ENCODE measurements at regions not wholly inside any gene's neighbourhood (a gene's known extent, or its start where the extent isn't known, plus 50 kb on each side); places are given as distances from the start of the nearest gene placed in this dataset.

DNA sequence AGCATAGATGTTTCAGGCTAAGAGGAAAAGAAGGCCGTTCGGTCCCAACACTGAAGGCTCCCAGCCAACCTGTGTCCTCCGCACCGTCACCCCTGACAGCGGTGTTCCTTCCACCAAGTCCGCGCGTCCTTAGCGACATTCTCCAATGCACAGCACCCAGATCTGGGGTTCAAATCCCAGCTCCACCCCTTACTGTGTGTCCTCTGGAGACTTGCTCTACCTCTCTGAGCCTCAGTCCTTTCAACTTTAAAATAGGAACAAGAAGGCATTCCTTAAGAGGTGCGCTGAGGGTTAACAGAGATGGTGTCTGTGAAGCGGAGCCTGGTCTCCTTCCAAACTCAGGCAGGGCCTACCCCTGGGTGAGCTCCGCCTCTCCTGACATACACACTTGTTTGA, 224.0 kb downstream of the MN1 start:
- intact Hi-C loops (cut with micrococcal nuclease): no loop called here
- Mint-ChIP-seq H3K27me3 (ENCODE audit: insufficient read depth) (peaks cover 3% of the 10 kb centered on the region), H3K4me1 (ENCODE audit: low read depth) (no peaks in the 10 kb centered on the region), H3K4me3 (no peak overlapping the region), H3K9me3 (no peaks in the 10 kb centered on the region), H3K27ac (no peak overlapping the region), H3K36me3 (ENCODE audit: low read depth) (no peaks in the 10 kb centered on the region)
- no peak for DNase-seq (ENCODE audit: low spot score)

DNA sequence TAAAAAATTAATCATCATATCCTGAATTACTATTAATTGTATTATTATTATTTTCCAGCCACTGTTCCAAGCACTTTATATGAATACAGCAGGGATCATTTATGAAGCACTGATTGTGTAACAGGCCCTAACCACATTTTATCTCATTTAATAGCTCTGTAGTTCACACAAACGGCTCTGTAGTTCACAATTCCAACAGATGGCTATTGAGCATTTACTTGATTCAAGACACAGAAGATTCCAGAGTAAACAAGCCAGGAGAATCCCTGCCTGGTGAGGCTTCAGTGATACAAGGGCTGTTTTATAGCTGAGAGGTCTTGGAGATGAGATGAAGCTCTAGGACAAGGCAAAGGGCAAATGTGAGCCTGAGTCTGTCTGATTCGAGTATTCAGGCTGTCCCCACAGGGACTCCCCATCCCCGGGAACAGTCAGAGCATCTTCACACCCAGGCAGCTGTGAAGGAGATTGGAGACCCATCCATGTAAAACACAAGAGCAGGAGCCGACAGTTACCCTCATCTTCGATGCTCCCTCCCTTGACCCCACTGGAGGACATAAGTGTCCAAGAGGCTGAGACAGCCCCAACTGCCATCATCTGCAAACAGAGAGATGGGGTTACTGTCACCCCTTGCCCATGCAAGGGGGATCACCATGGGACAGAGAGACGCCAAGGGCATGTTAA, 222.5 kb downstream of the MN1 start:
- Mint-ChIP-seq H3K27ac (no peak overlapping the region), H3K4me1 (ENCODE audit: low read depth) (no peaks in the 10 kb centered on the region), H3K9me3 (no peaks in the 10 kb centered on the region), H3K36me3 (ENCODE audit: low read depth) (no peaks in the 10 kb centered on the region), H3K4me3 (no peak overlapping the region), H3K27me3 (ENCODE audit: insufficient read depth) (peaks cover 3% of the 10 kb centered on the region)
- DNase-seq (ENCODE audit: low spot score): no peak
- intact Hi-C loops (cut with micrococcal nuclease): no loop called here

DNA sequence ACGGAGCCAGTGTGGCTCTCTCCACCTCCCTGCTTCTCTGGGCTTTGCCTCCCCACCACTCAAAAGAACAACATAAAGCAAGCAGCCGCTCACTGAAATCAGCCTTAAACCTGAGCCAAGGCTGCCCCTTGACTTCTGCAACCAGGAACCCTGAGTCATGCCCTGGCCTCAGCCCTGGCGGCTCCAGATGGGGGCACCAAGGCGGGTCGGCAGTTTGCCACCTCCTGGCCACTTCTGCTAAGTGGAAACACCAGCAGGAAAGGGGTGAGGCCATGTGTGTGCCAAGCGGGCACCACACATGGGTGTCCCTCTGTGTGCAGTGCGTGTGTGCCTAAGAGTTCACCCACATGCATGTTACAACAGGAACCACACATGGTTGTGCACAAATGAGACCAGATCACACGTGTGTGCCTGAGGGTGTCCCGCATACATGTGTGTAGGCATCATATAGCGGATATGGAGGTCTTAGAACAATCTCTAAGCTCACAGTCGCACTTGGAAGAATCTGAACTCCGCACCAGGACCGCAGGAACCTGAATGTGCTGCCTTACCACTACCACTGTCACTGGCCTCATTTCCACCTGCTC, 221.2 kb downstream of the MN1 start:
- intact Hi-C loops (cut with micrococcal nuclease): no loop called here
- no peak for DNase-seq (ENCODE audit: low spot score)
- H3K9me3 Mint-ChIP-seq: no peaks in the 10 kb centered on the region
- H3K4me1 Mint-ChIP-seq (ENCODE audit: low read depth): no peaks in the 10 kb centered on the region
- H3K4me3 Mint-ChIP-seq: no peak overlapping the region
- no peaks in the 10 kb centered on the region for H3K36me3 Mint-ChIP-seq (ENCODE audit: low read depth)
- no peak overlapping the region for H3K27ac Mint-ChIP-seq
- peaks cover 3% of the 10 kb centered on the region for H3K27me3 Mint-ChIP-seq (ENCODE audit: insufficient read depth)

DNA sequence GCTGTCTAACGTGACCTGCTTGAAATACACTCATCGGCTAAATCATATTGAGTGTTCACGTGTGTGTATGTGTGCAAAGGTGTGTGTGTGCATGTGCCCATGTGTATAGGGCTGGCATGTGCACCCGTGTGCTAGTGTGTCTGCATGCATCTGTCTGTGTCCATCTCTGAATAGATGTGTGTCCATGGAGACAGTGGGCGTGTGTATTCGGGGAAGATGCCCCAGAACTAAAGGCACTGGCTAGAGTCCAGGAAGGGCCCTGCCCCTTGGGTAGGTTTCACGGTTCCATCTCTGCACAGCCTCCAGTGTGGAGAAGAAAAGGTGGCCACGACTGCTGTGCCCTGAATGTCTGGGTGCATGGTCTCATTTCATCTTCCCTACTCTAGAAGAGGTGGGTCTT, 220.3 kb downstream of the MN1 start:
- Mint-ChIP-seq H3K27me3 (ENCODE audit: insufficient read depth) (peaks cover 3% of the 10 kb centered on the region), H3K27ac (no peak overlapping the region), H3K4me3 (no peak overlapping the region), H3K4me1 (ENCODE audit: low read depth) (no peaks in the 10 kb centered on the region), H3K9me3 (no peaks in the 10 kb centered on the region), H3K36me3 (ENCODE audit: low read depth) (no peaks in the 10 kb centered on the region)
- intact Hi-C loops (cut with micrococcal nuclease): no loop called here
- no peak for DNase-seq (ENCODE audit: low spot score)

DNA sequence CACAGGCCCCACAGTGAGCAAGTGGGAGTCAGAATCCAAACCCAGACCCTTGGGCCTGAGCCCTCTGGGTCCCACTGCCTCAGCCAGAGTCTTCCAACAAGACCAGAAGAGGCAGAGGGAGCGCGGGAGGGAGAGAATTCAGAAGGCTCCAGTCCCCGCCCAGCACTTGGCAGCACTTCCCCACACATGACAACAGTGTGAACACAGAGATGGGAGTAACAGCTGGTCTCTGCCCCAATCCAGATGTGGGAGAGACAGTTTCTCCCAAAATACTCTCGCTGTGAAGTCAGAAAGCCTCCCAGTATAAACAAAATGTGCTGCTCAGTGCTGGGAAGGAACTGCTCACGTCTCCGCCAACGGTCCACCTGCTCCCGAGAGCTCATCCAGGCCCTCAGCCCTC, 219.9 kb downstream of the MN1 start:
- DNase-seq (ENCODE audit: low spot score): no peak
- Mint-ChIP-seq H3K36me3 (ENCODE audit: low read depth) (no peaks in the 10 kb centered on the region), H3K4me1 (ENCODE audit: low read depth) (no peaks in the 10 kb centered on the region), H3K27ac (no peak overlapping the region), H3K9me3 (no peaks in the 10 kb centered on the region), H3K4me3 (no peak overlapping the region), H3K27me3 (ENCODE audit: insufficient read depth) (peaks cover 3% of the 10 kb centered on the region)
- intact Hi-C loops (cut with micrococcal nuclease): no loop called here

DNA sequence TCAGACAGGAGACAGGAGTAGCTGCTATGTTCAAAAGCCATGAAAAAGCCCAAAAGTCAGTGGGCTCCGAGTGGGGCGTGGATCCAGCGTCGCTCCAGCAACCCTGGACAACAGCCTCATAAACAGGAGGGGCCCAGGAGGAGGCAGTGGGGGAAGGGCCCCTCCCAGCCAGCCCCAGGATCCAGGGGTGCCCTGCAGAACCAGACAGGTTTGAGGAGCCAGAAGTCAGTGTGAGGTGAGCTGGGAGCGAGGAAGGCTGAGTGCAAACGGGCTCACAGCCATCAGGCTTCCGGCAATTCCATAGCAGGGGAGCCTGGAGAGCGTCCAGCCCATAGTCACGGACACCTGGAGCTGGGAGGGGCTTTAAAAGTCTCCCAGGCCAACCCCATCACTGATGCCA, 217.7 kb downstream of the MN1 start:
- H3K4me1 Mint-ChIP-seq (ENCODE audit: low read depth): no peaks in the 10 kb centered on the region
- peaks cover 3% of the 10 kb centered on the region for H3K27me3 Mint-ChIP-seq (ENCODE audit: insufficient read depth)
- H3K27ac Mint-ChIP-seq: no peak overlapping the region
- DNase-seq (ENCODE audit: low spot score): no peak
- H3K4me3 Mint-ChIP-seq: no peak overlapping the region
- no peaks in the 10 kb centered on the region for H3K36me3 Mint-ChIP-seq (ENCODE audit: low read depth)
- H3K9me3 Mint-ChIP-seq: no peaks in the 10 kb centered on the region
- intact Hi-C loops (cut with micrococcal nuclease): no loop called here

DNA sequence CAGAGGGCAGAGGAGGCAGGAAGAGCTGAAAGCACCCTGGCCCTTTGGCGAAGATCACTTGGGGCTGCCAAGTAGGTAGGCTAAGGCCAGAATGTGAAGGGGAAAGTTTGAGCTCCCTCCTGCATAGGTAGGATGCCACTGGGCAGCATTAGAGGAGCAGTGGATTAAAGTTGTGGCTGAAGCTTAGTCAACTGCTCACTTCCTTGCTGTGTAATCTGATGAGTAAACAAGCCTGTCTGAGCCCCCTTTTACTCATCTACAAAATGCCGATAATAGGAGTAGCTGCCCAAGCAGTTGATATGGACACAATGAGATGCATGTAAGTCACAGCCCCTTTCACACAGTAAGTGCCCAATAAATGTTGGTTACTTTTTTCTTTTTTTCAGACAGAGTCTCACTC, 216.4 kb downstream of the MN1 start:
- Mint-ChIP-seq H3K27me3 (ENCODE audit: insufficient read depth) (peaks cover 3% of the 10 kb centered on the region), H3K4me1 (ENCODE audit: low read depth) (no peaks in the 10 kb centered on the region), H3K36me3 (ENCODE audit: low read depth) (no peaks in the 10 kb centered on the region), H3K4me3 (no peak overlapping the region), H3K27ac (no peak overlapping the region), H3K9me3 (no peaks in the 10 kb centered on the region)
- DNase-seq (ENCODE audit: low spot score): no peak
- intact Hi-C loops (cut with micrococcal nuclease): no loop called here

DNA sequence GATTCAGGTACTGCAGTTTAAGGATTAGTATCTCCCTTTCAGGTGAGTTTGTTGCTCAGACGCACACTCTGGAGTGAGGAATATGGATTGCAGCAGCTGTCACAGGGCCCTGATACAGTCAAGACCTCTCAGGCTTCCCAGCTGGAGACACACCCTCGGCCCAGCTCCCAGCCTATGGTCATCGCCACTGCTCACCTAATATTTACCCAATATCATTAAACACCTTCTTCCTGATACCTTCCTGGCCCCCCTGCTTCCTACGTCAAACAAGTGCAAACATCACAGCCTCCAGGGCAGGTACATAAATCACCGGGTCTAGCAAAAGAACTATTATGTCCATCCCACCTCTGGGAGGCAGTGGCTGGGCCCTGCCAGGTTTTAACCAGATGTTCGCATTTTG, 213.3 kb downstream of the MN1 start:
- Mint-ChIP-seq H3K4me1 (ENCODE audit: low read depth) (no peaks in the 10 kb centered on the region), H3K9me3 (no peaks in the 10 kb centered on the region), H3K27me3 (ENCODE audit: insufficient read depth) (no peaks in the 10 kb centered on the region), H3K27ac (no peak overlapping the region), H3K36me3 (ENCODE audit: low read depth) (no peaks in the 10 kb centered on the region), H3K4me3 (no peak overlapping the region)
- intact Hi-C loops (cut with micrococcal nuclease): no loop called here
- no peak for DNase-seq (ENCODE audit: low spot score)

DNA sequence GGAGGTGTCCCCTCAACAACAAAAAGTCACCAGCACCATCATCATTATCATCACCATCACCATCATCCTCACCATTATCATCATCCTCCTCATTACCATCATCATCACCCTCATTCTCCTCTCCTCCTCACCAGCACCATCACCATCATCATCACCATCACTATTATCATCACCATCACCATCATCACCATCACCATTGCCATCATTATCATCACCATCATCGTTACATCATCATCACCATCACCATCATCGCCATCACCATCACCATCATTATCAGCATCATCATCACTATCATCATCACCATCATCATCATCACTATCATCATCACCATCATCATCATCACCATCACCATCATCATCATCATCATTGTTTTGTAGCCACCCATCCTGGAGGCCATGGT, 212.6 kb downstream of the MN1 start:
- Mint-ChIP-seq H3K4me3 (no peak overlapping the region), H3K9me3 (no peaks in the 10 kb centered on the region), H3K27me3 (ENCODE audit: insufficient read depth) (no peaks in the 10 kb centered on the region), H3K27ac (no peak overlapping the region), H3K36me3 (ENCODE audit: low read depth) (no peaks in the 10 kb centered on the region), H3K4me1 (ENCODE audit: low read depth) (no peaks in the 10 kb centered on the region)
- no peak for DNase-seq (ENCODE audit: low spot score)
- intact Hi-C loops (cut with micrococcal nuclease): no loop called here

DNA sequence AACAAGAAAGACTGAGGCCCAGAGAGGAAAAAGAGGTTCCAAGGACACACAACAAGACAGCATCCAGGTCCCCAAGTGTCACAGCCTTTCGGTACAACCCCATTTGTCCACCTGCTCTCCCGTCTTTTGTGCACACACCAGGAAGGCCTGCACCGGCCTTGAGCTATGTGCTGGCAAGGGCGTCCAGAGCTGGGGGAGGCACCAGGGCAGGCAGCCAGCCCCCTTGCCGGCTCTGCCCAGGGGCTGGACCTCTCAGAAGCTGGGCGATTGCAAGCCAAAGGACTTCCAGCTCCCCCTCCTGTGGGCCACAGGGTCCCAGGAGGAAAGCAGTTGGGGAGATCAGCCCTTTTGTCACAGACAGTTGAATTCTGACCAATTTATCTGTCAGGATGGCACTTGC, 210.5 kb downstream of the MN1 start:
- H3K4me3 Mint-ChIP-seq: no peak overlapping the region
- H3K27me3 Mint-ChIP-seq (ENCODE audit: insufficient read depth): no peaks in the 10 kb centered on the region
- H3K9me3 Mint-ChIP-seq: no peaks in the 10 kb centered on the region
- no peaks in the 10 kb centered on the region for H3K36me3 Mint-ChIP-seq (ENCODE audit: low read depth)
- H3K4me1 Mint-ChIP-seq (ENCODE audit: low read depth): no peaks in the 10 kb centered on the region
- no peak for DNase-seq (ENCODE audit: low spot score)
- intact Hi-C loops (cut with micrococcal nuclease): no loop called here
- H3K27ac Mint-ChIP-seq: no peak overlapping the region

DNA sequence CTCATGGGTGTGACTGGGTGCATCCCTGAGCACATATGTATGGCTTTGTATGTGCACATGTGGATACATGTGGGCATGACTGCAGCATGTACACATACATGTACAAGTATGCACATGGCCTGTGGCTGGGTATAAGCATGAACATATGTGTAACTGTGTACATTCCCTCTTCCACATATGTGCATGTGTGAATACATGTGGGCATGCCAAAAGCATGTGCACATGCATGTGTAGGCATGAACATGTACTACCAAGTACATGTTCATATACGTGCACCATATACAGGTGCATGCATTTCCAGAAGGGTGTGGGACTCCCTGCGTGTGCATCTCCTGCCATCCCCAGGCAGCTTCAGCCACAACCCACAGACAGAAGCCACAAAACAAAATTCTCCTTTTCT, 208.2 kb downstream of the MN1 start:
- intact Hi-C loops (cut with micrococcal nuclease): no loop called here
- no peaks in the 10 kb centered on the region for H3K36me3 Mint-ChIP-seq (ENCODE audit: low read depth)
- no peak overlapping the region for H3K4me3 Mint-ChIP-seq

DNA sequence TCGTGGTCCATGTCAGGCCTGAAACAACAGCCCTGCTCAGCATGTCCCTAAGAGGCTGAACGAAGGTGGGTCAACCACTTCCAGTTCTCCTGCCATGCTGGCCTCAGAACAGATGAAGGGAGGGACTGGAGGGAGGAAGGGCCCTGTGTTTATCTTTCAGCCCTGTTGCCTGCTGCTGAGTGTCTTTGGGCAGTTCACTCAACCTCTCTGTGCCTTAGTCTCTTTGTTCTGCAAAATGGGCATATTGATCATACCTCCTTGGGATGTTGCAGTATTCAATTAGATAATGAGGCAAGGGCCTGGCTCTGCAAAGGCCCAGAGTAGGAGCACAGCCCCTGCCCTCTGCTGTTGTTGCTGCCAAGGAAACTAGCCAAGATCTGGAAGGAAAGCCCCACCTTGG, 207.5 kb downstream of the MN1 start:
- no peaks in the 10 kb centered on the region for H3K9me3 Mint-ChIP-seq

More for the DNA sequence above, 208.2 kb downstream of the MN1 start:
- no peaks in the 10 kb centered on the region for H3K27me3 Mint-ChIP-seq (ENCODE audit: insufficient read depth)
- no peak for DNase-seq (ENCODE audit: low spot score)
- no peaks in the 10 kb centered on the region for H3K9me3 Mint-ChIP-seq
- H3K27ac Mint-ChIP-seq: no peak overlapping the region
- H3K4me1 Mint-ChIP-seq (ENCODE audit: low read depth): no peaks in the 10 kb centered on the region

DNA sequence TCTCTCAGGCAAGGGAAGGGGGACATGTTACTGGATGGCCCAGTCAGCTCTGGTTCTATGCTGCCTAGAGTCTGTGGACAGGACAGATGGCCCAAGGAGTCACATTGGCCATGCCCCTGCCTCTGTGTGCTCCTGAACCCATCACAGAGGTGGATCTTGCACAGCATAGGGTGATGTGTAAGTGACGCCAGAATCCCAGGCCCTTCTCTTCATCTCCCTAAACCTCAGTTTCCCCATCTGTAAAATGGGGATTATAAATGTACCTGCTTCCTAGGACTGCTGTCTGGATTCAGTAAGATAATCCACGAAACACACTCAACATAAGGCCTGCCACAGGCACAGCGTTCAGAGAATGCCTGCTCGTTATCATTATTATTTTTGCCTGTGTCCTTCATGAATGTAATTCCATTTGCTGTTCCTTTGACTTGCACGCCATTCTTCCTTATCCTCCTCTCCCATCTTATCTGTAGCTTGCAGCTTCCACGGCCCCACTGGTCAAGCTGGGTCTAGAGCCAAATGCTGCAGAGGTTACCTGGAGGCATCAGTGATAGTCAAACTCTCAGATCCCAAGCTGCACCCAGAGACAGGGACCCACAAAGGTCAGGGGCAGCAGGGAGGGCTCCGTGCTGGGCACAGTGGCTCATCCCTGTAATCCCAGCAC, 207.0 kb downstream of the MN1 start:
- Mint-ChIP-seq H3K27me3 (ENCODE audit: insufficient read depth) (no peaks in the 10 kb centered on the region), H3K4me3 (no peak overlapping the region), H3K27ac (no peak overlapping the region), H3K4me1 (ENCODE audit: low read depth) (no peaks in the 10 kb centered on the region), H3K36me3 (ENCODE audit: low read depth) (no peaks in the 10 kb centered on the region), H3K9me3 (no peaks in the 10 kb centered on the region)
- no peak for DNase-seq (ENCODE audit: low spot score)
- intact Hi-C loops (cut with micrococcal nuclease): no loop called here

More for the DNA sequence above, 207.5 kb downstream of the MN1 start:
- no peaks in the 10 kb centered on the region for H3K4me1 Mint-ChIP-seq (ENCODE audit: low read depth)
- H3K36me3 Mint-ChIP-seq (ENCODE audit: low read depth): no peaks in the 10 kb centered on the region
- H3K4me3 Mint-ChIP-seq: no peak overlapping the region
- H3K27ac Mint-ChIP-seq: no peak overlapping the region
- no peaks in the 10 kb centered on the region for H3K27me3 Mint-ChIP-seq (ENCODE audit: insufficient read depth)
- intact Hi-C loops (cut with micrococcal nuclease): no loop called here
- DNase-seq (ENCODE audit: low spot score): no peak
